ENCODE measurements at regions not wholly inside any gene's neighbourhood (a gene's known extent, or its start where the extent isn't known, plus 50 kb on each side); places are given as distances from the start of the nearest gene placed in this dataset.

DNA sequence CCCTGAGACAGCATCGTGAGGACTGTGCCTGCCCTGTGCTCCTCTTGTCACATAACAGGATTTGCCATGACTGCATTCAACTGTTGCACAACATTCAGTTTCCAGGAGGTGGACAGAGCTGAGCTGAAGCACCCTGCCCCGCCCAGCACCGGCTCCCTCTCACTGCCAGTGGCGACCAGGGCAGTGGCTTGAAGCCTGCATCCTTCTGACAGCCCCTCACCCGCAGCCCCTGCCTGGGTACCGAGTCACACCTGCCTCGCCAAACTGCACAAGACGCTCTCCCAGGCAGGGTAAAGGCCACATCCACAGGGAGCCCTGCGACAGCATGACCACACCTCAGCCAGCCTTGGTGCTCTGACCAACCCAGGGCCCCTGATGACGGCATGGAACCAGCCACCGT, 59.9 kb upstream of the ZNF354A start:
- no peak for TF ChIP-seq EZH2phosphoT487 (IDR thresholded peaks at IDR 0.05; ENCODE audit: borderline replicate concordance)
- TF ChIP-seq, protein P1, sequence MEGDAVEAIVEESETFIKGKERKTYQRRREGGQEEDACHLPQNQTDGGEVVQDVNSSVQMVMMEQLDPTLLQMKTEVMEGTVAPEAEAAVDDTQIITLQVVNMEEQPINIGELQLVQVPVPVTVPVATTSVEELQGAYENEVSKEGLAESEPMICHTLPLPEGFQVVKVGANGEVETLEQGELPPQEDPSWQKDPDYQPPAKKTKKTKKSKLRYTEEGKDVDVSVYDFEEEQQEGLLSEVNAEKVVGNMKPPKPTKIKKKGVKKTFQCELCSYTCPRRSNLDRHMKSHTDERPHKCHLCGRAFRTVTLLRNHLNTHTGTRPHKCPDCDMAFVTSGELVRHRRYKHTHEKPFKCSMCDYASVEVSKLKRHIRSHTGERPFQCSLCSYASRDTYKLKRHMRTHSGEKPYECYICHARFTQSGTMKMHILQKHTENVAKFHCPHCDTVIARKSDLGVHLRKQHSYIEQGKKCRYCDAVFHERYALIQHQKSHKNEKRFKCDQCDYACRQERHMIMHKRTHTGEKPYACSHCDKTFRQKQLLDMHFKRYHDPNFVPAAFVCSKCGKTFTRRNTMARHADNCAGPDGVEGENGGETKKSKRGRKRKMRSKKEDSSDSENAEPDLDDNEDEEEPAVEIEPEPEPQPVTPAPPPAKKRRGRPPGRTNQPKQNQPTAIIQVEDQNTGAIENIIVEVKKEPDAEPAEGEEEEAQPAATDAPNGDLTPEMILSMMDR (conservative IDR thresholded peaks at IDR 0.05; ENCODE audit: low read length) = no peak
- Histone ChIP-seq H3K9me3 (ENCODE audit: insufficient read depth, low read depth, low read length) (no peaks in the 10 kb centered on the region), H4K20me1 (ENCODE audit: insufficient read depth, low read length, poor library complexity, severe bottlenecking) (no peaks in the 10 kb centered on the region)

DNA sequence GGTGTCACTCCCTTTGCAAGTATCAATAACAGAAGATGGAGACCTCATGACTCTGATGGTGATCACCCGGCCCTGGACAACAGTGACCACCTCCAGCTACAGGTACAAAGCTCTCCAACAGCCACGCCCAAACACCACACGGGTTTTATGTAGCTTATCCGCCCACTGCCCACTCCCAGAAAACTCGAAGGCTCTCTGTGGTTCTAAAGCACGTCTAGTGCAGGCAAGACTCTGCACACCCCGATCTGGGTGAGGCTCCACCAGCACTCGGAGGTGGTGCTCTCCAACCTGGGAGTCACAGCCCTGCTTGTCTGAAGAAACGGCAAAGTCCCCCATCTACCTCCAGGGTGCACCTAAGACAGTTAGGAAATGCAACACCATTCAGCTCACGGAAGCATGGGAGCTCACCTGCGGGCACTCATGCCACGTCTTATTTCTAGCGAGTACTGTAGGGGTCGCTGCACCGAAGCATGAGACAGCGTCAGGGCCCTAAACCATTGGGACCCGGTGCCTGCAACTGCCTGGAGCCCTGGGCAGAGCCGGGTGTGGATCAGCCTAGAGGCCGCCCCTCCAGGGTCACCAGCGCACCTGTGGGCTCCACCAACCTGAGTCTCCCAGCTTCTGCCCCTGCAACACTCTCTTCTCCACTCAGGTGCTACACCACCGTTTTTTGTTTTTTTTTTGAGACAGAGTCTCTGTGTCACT, 58.1 kb upstream of the ZNF354A start:
- Histone ChIP-seq H3F3A (ENCODE audit: low read depth) (no peaks in the 10 kb centered on the region), H3K9me3 (ENCODE audit: insufficient read depth, low read depth, low read length) (no peaks in the 10 kb centered on the region), H3K79me2 (ENCODE audit: insufficient read depth, low read length) (no peaks in the 10 kb centered on the region), H2AFZ (ENCODE audit: low read length) (no peak overlapping the region), H3K4me3 (ENCODE audit: low read length, poor library complexity, severe bottlenecking) (no peak overlapping the region), H3K9ac (ENCODE audit: low read depth, low read length, poor library complexity, severe bottlenecking) (no peak overlapping the region), H3K4me2 (ENCODE audit: low read depth, low read length, poor library complexity, severe bottlenecking) (no peak overlapping the region), H3K9me2 (replicated peaks; ENCODE audit: low read depth, low read length) (no peaks in the 10 kb centered on the region), H3K36me3 (ENCODE audit: insufficient read depth, low read length) (no peaks in the 10 kb centered on the region), H3K27me3 (ENCODE audit: insufficient read depth, low read length, poor library complexity, severe bottlenecking) (no peaks in the 10 kb centered on the region), H3K4me1 (ENCODE audit: insufficient read depth, low read length, poor library complexity, severe bottlenecking) (no peaks in the 10 kb centered on the region), H4K20me1 (ENCODE audit: insufficient read depth, low read length, poor library complexity, severe bottlenecking) (no peaks in the 10 kb centered on the region)
- TF ChIP-seq, protein P1 (conservative IDR thresholded peaks at IDR 0.05; ENCODE audit: low read length) = no peak
- no peak for TF ChIP-seq EZH2phosphoT487 (IDR thresholded peaks at IDR 0.05; ENCODE audit: borderline replicate concordance)

More for the DNA sequence above, 59.9 kb upstream of the ZNF354A start:
- H3K36me3 ChIP-seq (ENCODE audit: insufficient read depth, low read length) = no peaks in the 10 kb centered on the region
- H3K9ac ChIP-seq (ENCODE audit: low read depth, low read length, poor library complexity, severe bottlenecking) = no peak overlapping the region
- no peaks in the 10 kb centered on the region for H3K9me2 ChIP-seq (replicated peaks; ENCODE audit: low read depth, low read length)
- H3F3A ChIP-seq (ENCODE audit: low read depth) = no peaks in the 10 kb centered on the region
- no peaks in the 10 kb centered on the region for H3K79me2 ChIP-seq (ENCODE audit: insufficient read depth, low read length)
- no peak overlapping the region for H3K4me2 ChIP-seq (ENCODE audit: low read depth, low read length, poor library complexity, severe bottlenecking)
- no peaks in the 10 kb centered on the region for H3K27me3 ChIP-seq (ENCODE audit: insufficient read depth, low read length, poor library complexity, severe bottlenecking)
- H3K4me3 ChIP-seq (ENCODE audit: low read length, poor library complexity, severe bottlenecking) = no peak overlapping the region
- H3K4me1 ChIP-seq (ENCODE audit: insufficient read depth, low read length, poor library complexity, severe bottlenecking) = no peaks in the 10 kb centered on the region
- no peak overlapping the region for H2AFZ ChIP-seq (ENCODE audit: low read length)

DNA sequence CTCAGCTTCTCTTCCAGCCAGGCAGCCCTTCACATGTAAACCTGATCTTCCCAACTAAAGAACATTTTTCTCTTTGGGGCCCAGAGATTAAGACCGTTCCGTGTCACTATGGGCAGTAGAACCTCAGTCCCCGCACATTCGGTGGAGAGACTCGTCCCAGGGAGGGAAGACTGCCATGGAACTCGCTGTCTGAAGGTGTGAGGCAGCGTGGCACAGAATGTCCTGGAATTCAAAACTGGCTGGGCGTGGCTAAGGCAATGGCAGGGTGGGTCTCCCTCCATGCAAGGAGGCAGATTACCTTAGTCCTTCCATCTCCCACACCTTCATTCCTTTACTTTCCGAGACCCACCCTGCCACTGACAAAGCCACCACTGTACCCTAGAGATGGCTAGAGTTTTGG, 57.4 kb upstream of the ZNF354A start:
- H3K4me2 ChIP-seq (ENCODE audit: low read depth, low read length, poor library complexity, severe bottlenecking) = no peak overlapping the region
- H3K9ac ChIP-seq (ENCODE audit: low read depth, low read length, poor library complexity, severe bottlenecking) = no peak overlapping the region
- no peak overlapping the region for H3K4me3 ChIP-seq (ENCODE audit: low read length, poor library complexity, severe bottlenecking)
- H4K20me1 ChIP-seq (ENCODE audit: insufficient read depth, low read length, poor library complexity, severe bottlenecking) = no peaks in the 10 kb centered on the region
- H3K36me3 ChIP-seq (ENCODE audit: insufficient read depth, low read length) = no peaks in the 10 kb centered on the region
- H3K79me2 ChIP-seq (ENCODE audit: insufficient read depth, low read length) = no peaks in the 10 kb centered on the region
- H3K4me1 ChIP-seq (ENCODE audit: insufficient read depth, low read length, poor library complexity, severe bottlenecking) = no peaks in the 10 kb centered on the region
- no peaks in the 10 kb centered on the region for H3K9me3 ChIP-seq (ENCODE audit: insufficient read depth, low read depth, low read length)
- no peaks in the 10 kb centered on the region for H3K9me2 ChIP-seq (replicated peaks; ENCODE audit: low read depth, low read length)
- TF ChIP-seq EZH2phosphoT487 (IDR thresholded peaks at IDR 0.05; ENCODE audit: borderline replicate concordance) = no peak
- TF ChIP-seq, protein P1 (conservative IDR thresholded peaks at IDR 0.05; ENCODE audit: low read length) = no peak
- no peaks in the 10 kb centered on the region for H3F3A ChIP-seq (ENCODE audit: low read depth)
- H2AFZ ChIP-seq (ENCODE audit: low read length) = no peak overlapping the region
- H3K27me3 ChIP-seq (ENCODE audit: insufficient read depth, low read length, poor library complexity, severe bottlenecking) = no peaks in the 10 kb centered on the region

Data from Loucy (cell line).